WERI-Rb-1 (cell line): ENCODE measurements at regions not wholly inside any gene's neighbourhood (a gene's known extent, or its start where the extent isn't known, plus 50 kb on each side); places are given as distances from the start of the nearest gene placed in this dataset.

ENCODE experiments used
- DNase-seq: peaks from one replicate; pipeline ENCODE4 v3.0.0-alpha.2; 2020
- H3K27ac ChIP-seq: fragments of 250-450 bp; sonication (Bioruptor Pico); 2 replicates; pipeline ENCODE4 v1.5.1; 2020; ENCODE audit warnings: mild to moderate bottlenecking, moderate library complexity
- H3K27me3 ChIP-seq: fragments of 250-450 bp; sonication (Bioruptor Pico); 2 replicates; pipeline ENCODE4 v1.5.1; 2021; ENCODE audit warnings: mild to moderate bottlenecking, low read depth, moderate library complexity; ENCODE audit not compliant: insufficient read depth, severe bottlenecking
- H3K36me3 ChIP-seq: fragments of 250-450 bp; sonication (Bioruptor Pico); 2 replicates; pipeline ENCODE4 v1.5.1; 2020; ENCODE audit warnings: mild to moderate bottlenecking, moderate library complexity
- H3K4me3 ChIP-seq: 2 replicates; pipeline ENCODE4 v1.5.1; 2011; ENCODE audit warnings: low read depth, mild to moderate bottlenecking, control low read depth, low read length
- H3K9me3 ChIP-seq: fragments of 250-450 bp; sonication (Bioruptor Pico); 2 replicates; pipeline ENCODE4 v1.5.1; 2021; ENCODE audit warnings: mild to moderate bottlenecking, moderate library complexity; ENCODE audit not compliant: severe bottlenecking
- CTCF ChIP-seq: IDR thresholded peaks from 2 replicates; pipeline ENCODE4 v1.5.1; 2011; ENCODE audit warnings: low read depth, mild to moderate bottlenecking, control low read depth, inconsistent platforms, low read length

DNA sequence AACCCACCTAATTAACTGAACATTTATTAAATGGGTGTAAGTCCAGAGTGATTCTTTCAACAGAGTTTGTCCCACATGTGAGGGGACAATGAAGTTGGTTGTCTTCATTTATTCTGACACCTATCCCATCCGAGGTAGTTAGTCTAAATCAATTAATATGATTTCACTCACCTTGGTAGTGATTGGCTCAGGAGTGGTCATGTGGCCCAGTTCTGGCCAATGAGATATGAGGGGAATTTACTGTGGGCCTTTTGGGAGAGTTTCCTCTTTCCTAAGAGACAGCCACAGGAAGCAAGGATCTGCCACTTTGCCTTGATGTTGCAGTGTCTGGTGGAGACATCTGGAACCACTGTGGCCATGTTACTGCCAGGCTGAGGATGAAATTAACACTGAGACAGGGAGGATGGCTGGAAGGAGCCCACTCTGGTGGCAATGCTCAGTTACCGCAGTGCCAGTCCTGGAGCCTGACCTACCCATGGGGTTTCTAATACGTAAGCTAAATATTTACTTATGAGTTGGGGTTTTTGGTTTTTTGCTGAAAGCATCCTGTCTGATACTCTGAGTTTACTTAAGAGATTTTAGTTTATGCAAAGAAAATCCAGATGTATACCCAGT, 118.6 kb downstream of the FGF18 start:
- no peak for TF ChIP-seq CTCF
- Histone ChIP-seq H3K36me3 (no peaks in the 10 kb centered on the region), H3K9me3 (peaks cover 2% of the 10 kb centered on the region), H3K27me3 (peaks cover 6% of the 10 kb centered on the region), H3K4me3 (no peak overlapping the region), H3K27ac (no peak overlapping the region)
- no peak for DNase-seq

- Histone ChIP-seq H3K27me3 (peaks cover 8% of the 10 kb centered on the region), H3K36me3 (no peaks in the 10 kb centered on the region), H3K27ac (no peak overlapping the region), H3K9me3 (peaks cover 2% of the 10 kb centered on the region), H3K4me3 (no peak overlapping the region)
- TF ChIP-seq CTCF: no peak
- no peak for DNase-seq
Observed at GRCh38 chr5:171538681-171539080, 119.2 kb downstream of the FGF18 start.

DNA sequence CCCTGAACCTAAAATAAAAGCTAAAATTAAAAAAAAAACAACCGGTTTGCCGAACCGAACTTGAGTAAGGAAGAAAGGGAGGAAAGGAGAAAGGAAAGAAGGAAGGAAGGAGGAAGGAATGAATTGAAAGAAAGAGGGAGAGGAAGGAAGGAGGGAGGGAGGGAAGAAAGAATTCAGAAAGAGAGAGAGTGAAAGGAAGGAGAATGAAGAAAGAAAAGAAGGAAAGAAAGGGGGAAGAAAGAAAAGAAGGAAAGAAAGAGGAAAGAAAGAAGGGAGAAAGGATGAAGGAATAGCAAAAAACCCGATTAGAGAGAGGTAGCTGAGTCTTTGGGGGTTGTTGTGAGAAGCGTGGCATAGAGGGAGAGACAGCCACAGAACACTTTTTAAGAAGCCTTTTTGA, 121.4 kb downstream of the FGF18 start:
- H3K27ac ChIP-seq: no peak overlapping the region
- DNase-seq: no peak
- peaks cover 12% of the 10 kb centered on the region for H3K27me3 ChIP-seq
- no peak for TF ChIP-seq CTCF
- peaks cover 2% of the 10 kb centered on the region for H3K9me3 ChIP-seq
- H3K36me3 ChIP-seq: no peaks in the 10 kb centered on the region
- no peak overlapping the region for H3K4me3 ChIP-seq

DNA sequence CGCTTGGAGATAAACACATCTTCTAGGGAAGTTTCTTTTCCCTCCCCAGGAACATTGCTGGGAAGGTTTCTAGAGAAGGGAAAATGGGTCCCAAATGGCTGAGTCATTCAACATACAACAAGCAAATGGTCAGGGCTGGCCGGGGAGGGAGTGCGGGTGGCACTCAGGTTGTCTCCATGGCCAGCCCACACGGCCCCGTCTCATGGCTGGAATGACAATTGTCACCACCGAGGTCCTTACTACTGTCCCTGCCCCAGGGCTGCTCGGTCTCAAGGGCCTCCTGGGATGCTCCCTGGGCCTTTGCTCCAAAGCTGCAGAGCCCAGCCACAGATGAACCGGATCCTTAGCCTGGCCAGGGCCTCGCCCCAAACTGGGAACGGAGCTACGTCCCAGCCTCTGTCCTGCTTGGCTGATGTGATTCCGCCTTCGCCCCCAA, 121.9 kb downstream of the FGF18 start:
- DNase-seq: no peak
- Histone ChIP-seq H3K27me3 (peaks cover 12% of the 10 kb centered on the region), H3K9me3 (peaks cover 2% of the 10 kb centered on the region), H3K4me3 (no peak overlapping the region), H3K36me3 (no peaks in the 10 kb centered on the region), H3K27ac (no peak overlapping the region)
- no peak for TF ChIP-seq CTCF

DNA sequence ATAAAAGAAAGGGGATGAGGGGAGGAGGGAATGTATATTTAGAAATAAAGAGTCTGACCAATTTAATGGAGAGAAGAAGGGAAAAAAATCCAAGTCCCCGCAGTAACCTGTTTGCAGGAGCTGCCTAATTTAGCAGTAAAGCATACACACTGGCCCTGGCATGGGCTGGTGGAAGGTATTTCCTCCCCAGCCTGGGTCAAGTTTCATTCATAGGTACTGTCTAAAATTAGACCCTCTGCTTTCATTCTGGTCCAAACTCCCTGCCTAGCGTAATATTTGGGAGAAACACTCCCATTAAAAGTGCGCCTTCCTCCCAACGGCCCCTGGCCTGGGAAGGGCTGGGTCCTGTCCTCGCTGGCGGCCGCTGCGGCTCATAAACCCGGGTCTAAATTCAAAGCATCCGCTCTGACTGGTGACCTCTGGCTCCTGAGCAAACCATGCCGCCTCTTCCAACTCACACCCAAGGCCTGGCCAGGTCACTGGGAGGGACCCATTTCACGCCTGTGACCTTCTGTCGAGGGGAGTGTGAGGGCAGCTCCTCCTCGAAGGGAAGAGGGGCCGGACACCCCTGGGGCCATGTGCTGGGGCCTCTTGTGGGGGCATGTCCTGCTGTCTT, 123.2 kb downstream of the FGF18 start:
- H3K36me3 ChIP-seq: no peaks in the 10 kb centered on the region
- TF ChIP-seq CTCF: no peak
- no peak overlapping the region for H3K27ac ChIP-seq
- peaks cover 2% of the 10 kb centered on the region for H3K9me3 ChIP-seq
- H3K4me3 ChIP-seq: no peak overlapping the region
- DNase-seq: no peak
- H3K27me3 ChIP-seq: peaks cover 12% of the 10 kb centered on the region
